GM19372 (cell line): ENCODE measurements at regions not wholly inside any gene's neighbourhood (a gene's known extent, or its start where the extent isn't known, plus 50 kb on each side); places are given as distances from the start of the nearest gene placed in this dataset.
"Not testable (repeated sequence)": the region's sequence is repeated elsewhere in the genome, so short reads cannot be mapped to it uniquely, and the experiment has no call there.

Source experiments
- ATAC-seq: cut with Tn5 transposase; IDR thresholded peaks from one replicate; pipeline ENCODE4 v1.9.1; 2021; ENCODE audit warnings: mild to moderate bottlenecking, low read depth, moderate library complexity; ENCODE audit not compliant: unreplicated experiment

DNA sequence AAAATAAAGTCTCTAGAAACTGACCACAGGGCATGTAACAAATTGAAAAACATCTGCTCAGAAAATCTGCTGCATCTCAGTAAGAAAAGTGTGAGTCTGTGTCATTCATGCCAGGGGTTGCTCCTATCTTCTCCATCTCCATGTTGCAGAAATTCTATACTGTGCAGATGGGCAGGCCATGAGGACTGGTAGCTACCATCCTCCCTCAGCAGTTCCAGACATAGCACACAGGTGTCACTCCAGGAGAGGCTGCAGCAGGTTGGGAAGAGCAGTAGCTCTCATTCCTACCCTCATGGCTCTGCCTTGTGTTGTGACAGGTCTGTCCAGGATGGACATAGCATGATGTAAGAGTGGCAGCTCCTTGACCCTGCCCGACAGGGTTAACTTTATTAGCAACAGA, 173.4 kb downstream of the NDUFS4 start:
- ATAC-seq: no peak

DNA sequence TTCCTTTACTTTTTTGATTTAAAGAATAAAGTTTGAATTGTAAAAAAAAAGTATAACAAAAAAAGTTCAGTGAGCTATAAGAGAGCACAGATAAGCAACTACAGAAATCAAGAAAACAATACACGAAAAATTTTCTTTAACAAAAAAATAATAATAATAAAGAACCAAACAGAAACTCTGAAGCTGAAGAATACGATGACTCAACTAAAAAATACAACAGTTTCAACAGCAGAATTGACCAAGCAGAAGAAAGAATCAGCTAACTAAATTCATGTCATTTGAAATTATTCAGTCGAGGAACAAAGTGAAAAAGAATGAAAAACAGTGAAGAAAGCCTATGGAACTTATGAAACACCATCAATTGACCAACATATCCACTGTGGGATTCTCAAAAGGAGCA, 177.7 kb downstream of the NDUFS4 start:
- ATAC-seq: no peak

DNA sequence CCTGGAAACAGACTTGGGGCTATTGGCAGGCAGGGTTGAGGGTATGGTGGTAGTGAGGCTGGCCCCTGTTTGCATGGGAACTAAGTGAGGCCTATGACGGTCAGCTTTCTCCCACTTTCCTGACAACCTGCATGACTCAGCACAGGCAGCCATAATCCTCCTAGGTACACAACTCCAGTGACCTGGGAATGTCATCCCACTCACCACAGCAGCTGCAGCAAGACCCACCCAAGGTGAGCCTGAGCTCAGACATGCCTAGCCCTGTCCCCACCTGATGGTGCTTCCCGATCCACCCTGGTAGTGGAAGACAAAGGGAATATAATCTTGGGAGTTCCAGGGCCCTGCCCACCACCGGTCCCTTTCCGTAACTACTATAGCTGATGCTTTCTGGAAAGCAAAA, 178.7 kb downstream of the NDUFS4 start:
- no peak for ATAC-seq

DNA sequence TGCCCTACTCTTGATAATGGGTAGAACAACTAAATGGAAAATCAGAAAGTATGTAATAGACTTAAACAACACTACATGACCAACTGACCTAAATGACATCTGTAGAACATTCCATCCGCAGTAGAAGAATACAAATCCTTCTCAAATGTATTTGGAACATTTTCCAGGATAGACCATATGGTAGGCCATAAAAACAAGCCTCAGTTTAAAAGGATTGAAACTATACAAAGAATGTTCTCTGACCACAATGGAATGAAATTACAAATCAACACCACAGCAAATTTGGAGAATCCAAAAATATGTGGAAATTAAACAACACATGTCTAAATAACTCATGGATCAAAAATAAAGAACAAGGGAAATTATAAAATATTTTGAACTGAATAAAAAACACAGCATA, 189.2 kb downstream of the NDUFS4 start:
- ATAC-seq: no peak

DNA sequence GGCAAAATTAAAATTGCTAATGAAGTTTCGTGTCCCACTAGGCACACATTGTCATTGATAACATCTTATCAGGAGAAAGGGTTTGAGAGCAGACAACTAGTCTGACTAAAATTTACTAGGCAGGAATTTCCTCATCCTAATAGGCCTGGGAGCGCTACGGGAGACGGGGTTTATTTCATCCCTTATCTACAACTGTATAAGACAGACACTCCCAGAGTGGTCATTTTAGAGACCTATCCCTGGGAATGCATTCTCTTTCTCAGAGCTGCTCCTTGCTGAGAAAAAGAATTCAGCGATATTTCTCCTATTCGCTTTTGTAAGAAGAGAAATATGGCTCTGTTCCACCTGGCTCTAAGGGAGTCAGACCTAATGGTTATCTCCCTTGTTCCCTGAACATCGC, 191.8 kb downstream of the NDUFS4 start:
- not testable (repeated sequence) for ATAC-seq

DNA sequence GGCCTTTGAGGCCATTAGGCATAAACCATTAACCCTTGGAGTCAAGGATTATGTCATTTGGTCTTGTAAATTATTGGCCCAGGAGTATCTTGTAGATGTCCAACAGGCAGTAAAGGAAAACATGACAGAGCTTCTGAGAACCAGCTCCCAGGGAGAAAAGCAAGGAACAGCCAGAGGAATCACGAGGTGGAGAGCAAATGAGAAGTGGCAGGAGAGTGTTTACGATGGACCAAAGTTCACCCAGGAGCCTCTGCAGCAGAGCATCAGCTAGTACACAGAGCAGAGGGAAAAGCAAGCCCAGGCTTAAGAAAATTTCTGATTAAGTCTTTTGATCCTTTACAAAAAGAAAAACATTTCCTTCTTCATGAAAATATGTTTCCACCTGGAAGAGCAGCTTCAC, 206.2 kb downstream of the NDUFS4 start:
- no peak for ATAC-seq

DNA sequence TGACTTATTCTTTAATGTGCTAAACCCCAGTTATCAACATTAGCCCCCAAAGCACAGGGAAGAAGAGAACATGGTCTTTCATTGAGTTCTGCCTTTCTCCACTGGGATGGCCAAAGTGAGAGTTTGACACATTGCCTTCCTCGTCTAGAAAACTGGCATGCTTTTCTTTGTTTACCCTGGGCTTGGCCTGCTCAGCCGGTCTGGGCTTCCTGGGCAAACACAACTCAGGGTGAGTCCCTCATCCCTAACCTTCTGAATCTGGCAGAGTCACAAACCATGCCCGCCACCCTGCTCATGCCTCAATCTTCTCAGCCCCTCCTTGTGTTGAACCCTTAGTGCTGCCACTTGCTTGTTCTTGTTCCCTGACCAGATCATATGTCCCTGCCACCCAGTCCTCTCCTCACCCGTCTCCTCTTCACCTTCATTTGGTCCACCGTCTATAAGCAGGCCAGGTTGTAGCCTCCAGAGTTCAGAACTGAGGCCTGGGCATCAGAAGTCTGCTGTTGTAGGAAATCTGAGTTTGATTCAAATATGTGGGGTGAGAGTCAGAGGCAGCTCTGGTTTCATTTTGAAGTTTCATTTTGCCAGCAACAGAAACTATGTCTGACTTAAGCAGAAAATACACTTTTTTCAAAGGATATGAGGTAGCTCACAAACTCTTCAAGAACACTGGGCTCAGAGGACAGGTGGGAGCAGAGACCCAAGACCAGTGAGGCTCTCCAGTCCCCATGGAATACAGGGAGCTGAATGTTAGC, 217.6 kb downstream of the NDUFS4 start:
- peak; percentile 73 for ATAC-seq

DNA sequence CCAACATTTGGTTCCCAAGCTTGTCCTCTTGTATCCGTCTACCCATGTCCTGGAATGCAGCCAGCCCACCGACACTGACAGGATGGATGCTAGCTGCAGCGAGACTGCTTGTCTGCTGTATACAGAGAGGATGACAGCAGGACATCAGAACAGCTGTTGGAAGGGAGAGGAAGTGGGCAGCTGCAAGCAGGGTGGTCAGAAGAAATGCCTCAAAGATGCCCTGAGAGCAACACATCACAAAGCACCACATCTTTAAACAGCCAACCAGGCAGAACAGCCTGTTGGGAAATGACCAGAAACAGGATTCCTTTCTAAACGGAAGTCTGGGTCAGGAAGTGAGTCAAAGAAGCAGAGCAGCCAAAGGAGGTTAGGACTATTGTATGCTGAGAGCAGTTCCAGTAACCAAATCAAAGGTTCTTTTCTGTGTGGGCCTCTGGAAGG, 219.1 kb downstream of the NDUFS4 start:
- ATAC-seq: no peak

DNA sequence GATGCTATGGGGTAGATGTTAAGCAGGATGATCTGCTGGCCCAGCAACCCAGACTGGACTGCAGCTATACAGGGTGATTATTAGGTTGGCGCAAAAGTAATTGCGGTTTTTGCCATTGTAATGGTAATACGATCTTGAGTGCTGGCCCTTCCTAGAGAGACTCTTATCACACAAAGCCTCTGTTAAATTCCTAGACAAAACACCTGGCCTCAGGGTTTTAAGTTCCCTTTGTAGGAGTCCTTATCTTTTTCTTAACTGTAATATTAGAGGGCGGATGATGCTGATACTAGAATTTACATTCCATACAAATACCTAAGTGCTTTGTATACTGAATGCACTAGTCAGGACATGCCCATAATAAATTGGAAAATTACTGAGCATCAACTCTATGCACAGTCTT, 222.2 kb downstream of the NDUFS4 start:
- ATAC-seq: no peak

DNA sequence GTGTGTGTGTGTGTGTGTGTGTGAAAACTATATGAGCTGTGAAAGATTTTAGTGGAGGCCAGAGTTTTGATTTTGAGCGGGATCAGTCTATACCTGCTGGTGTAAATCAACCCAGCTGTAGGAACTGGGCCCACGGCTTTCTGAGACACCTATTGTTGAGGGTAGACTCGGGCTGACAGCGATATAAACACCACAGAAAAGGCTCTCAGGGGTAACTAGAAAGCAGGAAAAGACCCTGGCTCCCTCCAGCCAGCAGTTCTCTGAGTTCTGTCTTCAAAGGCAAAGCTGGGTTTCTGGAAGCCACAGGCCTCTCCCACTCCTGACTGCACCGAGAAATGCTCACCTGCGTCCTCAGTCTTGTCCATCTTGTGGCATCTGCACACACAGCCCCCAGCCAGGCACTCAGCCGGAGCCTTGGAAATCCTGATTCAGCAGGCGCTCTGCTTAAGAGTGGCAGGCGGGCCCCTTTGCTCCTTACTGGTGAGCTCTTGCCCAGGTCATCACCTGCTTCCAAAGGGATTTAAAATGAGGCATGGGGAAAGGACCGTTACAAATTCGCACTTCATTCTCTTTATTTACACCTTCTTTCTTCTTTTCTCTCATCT, 223.3 kb downstream of the NDUFS4 start:
- no peak for ATAC-seq

DNA sequence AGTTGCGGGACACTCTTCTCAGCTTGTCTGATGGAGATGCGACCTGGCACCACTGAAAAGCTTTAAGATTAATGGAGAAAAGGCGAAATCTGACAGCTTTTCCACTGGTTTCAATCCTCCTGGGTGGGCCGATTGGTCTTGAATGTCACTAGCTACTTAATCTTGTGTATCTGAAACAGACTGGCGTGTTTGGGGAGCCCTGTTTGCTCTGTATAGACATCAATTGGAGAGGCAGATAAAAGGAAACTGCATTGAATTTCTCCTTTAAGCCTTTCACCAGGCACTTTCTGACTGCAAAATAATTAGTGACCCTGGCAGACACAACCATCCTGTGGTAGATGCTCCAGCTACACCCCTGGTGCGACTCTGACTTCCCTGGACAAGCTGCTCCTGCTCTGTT, 224.2 kb downstream of the NDUFS4 start:
- ATAC-seq: no peak

DNA sequence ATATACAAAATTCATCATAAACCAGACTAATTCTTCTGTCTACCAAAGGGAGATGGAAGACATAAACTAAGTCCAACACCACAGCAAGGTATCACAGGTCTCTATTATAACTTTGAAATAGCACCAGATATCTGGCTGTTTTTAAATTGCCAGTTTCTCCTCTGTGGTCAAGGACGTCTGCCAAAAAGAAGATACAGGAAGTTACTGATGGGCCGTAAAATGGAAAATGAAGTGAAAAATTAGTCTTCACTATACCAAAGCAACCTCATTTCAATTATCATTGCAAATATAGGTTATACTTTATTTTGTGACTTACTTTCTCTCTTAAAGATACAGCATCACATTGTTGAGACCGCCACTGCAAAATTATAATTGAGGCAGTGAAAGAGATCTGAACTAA, 225.5 kb downstream of the NDUFS4 start:
- no peak for ATAC-seq

DNA sequence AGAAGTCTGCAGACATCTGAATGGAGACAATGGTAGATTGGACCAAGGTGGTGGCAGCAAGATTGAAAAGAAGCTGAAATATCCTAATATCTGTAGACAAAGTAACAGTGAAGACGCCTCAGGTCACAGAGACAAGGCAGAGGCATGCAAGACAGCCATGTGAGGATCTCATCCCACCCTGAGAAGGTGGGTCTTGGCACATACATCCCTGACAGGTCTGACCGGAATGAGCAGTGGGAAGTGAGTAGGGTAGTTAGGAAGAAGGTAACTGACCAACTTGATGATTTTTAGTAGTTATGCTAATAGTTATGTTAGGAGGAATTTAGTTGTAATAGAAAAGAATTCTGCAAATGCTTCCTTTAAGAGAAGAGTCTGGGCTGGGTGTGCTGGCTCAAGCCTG, 229.6 kb downstream of the NDUFS4 start:
- no peak for ATAC-seq

DNA sequence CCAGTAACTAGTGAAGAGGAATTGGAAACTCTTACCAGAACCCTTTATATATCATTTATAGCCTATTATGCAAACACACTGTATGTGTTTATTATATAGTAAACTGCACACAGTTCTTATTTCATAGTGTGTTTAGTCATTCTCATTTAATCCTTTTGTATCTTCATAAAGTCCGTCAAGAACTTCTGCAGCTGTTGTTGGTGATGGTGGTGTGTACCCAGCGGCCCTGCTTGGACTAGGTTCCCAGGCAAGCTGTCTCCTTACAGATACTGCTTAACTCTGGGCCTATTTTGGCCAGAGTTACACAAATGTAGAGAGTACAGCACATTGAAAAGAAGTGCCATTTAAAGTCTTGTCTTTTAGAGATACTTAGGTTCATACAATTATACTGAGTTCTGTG, 231.9 kb downstream of the NDUFS4 start:
- ATAC-seq: no peak

DNA sequence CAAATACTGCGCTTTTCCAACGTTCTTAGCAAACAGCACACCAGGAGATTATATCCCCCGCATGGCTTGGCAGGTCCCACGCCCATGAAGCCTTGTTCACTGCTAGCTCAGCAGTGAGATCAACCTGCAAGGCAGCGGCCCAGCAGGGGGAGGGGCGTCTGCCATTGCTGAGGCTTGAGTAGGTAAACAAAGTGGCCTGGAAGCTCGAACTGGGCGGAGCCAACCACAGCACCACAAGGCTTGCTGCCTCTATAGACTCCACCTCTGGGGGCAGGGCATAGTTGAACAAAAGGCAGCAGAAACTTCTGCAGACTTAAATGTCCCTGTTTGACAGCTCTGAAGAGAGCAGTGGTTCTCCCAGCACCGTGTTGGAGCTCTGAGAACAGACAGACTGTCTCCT, 239.2 kb downstream of the NDUFS4 start:
- ATAC-seq: not testable (repeated sequence)

DNA sequence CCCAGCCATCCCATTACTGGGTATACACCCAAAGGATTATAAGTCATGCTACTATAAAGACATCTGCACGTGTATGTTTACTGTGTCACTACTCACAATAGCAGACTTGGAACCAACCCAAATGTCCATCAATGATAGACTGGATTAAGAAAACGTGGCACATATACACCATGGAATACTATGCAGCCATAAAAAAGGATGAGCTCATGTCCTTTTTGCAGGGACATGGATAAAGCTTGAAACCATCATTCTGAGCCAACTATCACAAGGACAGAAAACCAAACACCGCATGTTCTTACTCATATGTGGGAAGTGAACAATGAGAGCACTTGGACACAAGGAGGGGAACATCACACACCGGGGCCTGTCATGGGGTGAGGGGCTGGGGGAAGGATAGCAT, 248.0 kb downstream of the NDUFS4 start:
- ATAC-seq: not testable (repeated sequence)

DNA sequence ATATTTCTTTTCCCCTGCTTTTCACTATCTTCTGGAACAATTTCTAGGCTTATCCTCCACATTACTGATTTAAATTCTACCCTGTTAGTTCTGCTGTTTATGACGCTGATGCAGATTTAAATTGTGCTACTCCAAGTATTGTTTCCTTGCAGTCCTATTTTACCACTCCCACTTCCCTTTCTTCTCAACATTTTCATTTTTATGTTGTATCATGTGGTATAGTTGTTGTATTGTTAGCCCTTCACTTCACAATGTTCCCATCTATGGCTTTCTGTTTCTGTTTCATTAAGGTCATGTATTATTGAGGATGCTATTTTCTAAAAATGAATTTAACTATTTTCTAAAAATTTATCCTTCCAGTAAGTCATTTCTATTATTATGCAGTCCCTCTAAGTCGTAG, 254.4 kb downstream of the NDUFS4 start:
- ATAC-seq: no peak

DNA sequence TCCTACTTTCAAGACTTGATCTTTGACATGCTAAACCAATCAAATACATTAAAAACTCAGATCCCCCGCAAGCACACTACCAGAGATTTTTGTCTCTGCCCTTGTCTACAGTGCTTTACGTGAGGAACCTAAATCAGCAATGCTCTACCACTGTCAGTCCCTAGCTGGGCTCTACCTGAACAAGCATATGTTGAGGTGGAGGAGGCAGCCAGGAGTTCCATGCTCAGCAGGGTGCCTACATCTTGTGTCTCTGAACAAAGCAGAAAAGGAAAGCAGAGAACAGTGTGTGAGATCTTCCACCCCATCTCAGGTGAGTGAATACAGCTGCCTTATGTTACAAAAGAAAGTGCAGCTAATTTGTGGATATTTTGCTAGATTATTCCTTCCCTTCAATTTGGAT, 255.0 kb downstream of the NDUFS4 start:
- ATAC-seq: no peak

DNA sequence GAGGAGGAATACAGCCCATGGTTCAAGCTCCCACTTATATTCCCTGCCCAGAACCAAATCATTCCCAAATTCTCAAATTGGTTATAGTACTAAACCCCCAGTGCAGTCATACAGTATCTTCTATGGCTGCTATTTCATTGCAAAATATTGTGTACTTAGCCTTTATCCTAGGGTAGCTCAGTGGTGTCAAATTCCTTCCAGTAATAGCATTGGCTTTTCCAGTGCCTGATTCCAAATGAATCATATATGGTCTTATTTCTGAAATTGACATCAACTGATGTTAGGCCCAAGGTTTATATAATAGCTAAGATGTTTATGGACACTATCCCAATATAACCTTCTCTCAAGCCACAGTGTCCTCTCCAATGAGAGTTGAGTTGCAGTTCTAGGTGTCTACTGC, 256.7 kb downstream of the NDUFS4 start:
- ATAC-seq: no peak

DNA sequence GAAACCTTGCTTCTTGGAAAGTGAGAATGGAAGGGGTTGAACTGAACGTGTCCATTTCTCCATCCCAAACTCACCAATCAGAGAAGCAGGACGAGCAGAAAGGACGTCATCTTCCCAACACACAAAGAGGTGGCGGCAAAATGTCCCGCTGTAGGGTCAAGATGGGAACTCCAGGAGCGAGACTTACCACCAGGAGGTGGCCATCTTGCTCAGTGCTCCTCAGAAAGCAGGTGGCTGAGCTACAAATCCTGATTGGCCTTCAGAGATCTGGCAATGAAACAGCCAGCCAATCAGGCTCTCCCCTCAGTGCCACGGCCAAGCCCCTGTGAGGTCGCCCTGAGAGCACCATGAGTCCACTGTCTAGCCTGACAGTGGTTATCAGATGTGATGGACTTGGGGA, 259.0 kb downstream of the NDUFS4 start:
- ATAC-seq: no peak

DNA sequence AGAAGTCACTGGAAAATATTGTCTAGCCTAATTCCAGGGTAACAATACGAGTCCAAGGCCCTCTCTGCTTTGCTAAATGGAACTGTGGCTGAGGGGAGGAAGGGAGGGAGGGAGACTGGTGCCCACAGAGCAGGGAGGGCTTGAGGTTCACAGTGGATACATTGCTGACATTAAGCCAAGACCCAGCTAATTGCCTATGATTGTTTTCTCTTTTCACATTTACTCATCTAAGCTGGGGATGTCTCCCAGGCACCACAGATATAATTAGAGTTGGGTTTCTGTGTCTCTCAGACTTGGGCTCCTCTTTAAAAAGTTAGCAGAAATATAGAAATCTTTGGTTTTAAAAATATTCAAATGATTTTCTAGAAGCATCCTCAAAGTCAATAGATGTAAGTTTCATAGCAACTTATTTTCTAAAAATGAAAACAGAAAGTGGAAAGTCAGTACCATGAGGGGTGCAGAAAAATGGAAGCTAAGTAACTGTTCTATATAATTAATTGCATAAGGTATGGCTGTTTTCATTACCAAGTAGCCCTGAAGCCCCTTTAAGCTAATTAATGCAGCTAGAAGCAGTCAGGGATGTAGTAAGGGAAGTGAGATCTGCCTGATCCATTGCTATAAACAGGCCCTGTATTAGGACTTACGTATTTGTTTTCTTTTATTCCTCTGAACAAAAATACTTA, 259.8 kb downstream of the NDUFS4 start:
- ATAC-seq: peak; percentile 42

DNA sequence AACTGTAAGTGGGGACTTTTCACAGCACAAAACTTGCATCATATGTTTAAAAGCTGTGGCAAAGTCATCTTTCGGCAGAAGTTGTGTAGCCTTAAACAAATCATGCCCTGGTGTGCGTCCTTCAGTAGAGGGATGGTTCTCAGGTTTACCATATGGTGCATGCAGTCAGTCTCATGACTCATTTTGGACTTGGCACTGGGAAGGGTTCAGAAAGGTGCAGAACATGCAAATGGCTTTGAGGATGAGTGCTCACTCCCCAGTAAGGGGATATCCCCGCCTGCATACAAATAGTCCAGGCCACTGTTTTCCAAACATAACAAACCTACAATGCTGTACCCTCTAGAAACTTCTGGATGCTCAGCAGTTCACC, 260.3 kb downstream of the NDUFS4 start:
- peak; percentile 79 for ATAC-seq
